Testis (tissue), 2 donors: ENCODE measurements at regions not wholly inside any gene's neighbourhood (a gene's known extent, or its start where the extent isn't known, plus 50 kb on each side); places are given as distances from the start of the nearest gene placed in this dataset.

Source experiments
- DNase-seq: peaks from one replicate; pipeline ENCODE4 v3.0.0-alpha.2; 2019
- H3K27ac ChIP-seq, 2 donors: fragments of 200-600 bp; sonication (generic); one replicate each; pipeline ENCODE4 v1.5.1; 2019
- H3K27me3 ChIP-seq: fragments of 200-600 bp; sonication (generic); one replicate; pipeline ENCODE4 v1.5.1; 2019
- H3K36me3 ChIP-seq: fragments of 200-600 bp; sonication (generic); one replicate; pipeline ENCODE4 v1.5.1; 2017; ENCODE audit warnings: low read depth; ENCODE audit errors: missing control alignments
- H3K4me1 ChIP-seq: fragments of 200-600 bp; sonication (generic); one replicate; pipeline ENCODE4 v1.5.1; 2019
- H3K4me3 ChIP-seq, 2 donors: fragments of 200-600 bp; sonication (generic); one replicate each; pipeline ENCODE4 v1.5.1; 2017 to 2019
- H3K9me3 ChIP-seq: fragments of 200-600 bp; sonication (generic); one replicate; pipeline ENCODE4 v1.5.1; 2017
- POLR2A ChIP-seq: fragments of 450-650 bp; IDR thresholded peaks from one replicate; pipeline ENCODE4 v1.6.1; 2017; ENCODE audit warnings: antibody characterized with exemption, mild to moderate bottlenecking, moderate library complexity
- WGBS, 2 donors: methylation state at CpG; one replicate each; pipeline ENCODE4 v1.1.5; 2018; 5-methylcytosine and 5-hydroxymethylcytosine counted together
- intact Hi-C: fragments of 100-400 bp; cut with DNase I; formaldehyde crosslinking; loops from one replicate; pipeline ENCODE4 v1.15.1; 2023; ENCODE audit warnings: low total_unique reads
- TF ChIP-seq, protein P1 (sequence below), 3 experiments: fragments of 450-650 bp in 2 of 3; fragments of 200-600 bp in 1 of 3; sonication (generic) in 1 of 3; IDR thresholded peaks; one replicate each; pipeline ENCODE4 v1.5.1; 2016 to 2019; ENCODE audit warnings: antibody characterized with exemption in 3 of 3, mild to moderate bottlenecking in 2 of 3, moderate library complexity in 1 of 3

DNA sequence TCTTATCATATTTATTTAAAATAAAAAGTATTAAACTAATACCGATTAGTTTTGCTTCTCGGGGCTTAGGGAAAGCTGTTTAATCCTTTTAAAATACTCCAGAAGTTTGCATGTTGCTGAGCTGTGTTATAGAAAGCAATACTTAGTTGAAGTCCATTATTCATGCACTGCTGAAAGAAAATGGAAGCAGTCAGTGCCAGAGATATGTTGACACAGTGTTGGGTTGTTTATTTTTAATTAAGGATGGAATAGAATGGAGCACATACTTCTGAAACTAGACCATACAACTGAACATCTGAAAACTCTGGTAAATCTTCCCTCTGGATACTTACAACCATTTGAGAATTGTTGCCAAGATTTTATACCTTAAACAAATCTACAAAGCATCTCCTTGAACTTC lies 282.7 kb upstream of the CCDC179 start:
- DNase-seq: no peak
- no peaks in the 10 kb centered on the region for H3K9me3 ChIP-seq
- H3K27ac ChIP-seq: no peak overlapping the region
- TF ChIP-seq POLR2A: no peak
- TF ChIP-seq, protein P1, sequence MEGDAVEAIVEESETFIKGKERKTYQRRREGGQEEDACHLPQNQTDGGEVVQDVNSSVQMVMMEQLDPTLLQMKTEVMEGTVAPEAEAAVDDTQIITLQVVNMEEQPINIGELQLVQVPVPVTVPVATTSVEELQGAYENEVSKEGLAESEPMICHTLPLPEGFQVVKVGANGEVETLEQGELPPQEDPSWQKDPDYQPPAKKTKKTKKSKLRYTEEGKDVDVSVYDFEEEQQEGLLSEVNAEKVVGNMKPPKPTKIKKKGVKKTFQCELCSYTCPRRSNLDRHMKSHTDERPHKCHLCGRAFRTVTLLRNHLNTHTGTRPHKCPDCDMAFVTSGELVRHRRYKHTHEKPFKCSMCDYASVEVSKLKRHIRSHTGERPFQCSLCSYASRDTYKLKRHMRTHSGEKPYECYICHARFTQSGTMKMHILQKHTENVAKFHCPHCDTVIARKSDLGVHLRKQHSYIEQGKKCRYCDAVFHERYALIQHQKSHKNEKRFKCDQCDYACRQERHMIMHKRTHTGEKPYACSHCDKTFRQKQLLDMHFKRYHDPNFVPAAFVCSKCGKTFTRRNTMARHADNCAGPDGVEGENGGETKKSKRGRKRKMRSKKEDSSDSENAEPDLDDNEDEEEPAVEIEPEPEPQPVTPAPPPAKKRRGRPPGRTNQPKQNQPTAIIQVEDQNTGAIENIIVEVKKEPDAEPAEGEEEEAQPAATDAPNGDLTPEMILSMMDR (IDR thresholded peaks at IDR 0.05): no peak
- no peaks in the 10 kb centered on the region for H3K27me3 ChIP-seq
- 87 to 90% methylated on average over 2 of the region's 2 CpGs for WGBS, 2 donors
- H3K36me3 ChIP-seq: no peaks in the 10 kb centered on the region
- H3K4me1 ChIP-seq: no peaks in the 10 kb centered on the region
- H3K4me3 ChIP-seq: no peak overlapping the region
- intact Hi-C loops: no loop called here

DNA sequence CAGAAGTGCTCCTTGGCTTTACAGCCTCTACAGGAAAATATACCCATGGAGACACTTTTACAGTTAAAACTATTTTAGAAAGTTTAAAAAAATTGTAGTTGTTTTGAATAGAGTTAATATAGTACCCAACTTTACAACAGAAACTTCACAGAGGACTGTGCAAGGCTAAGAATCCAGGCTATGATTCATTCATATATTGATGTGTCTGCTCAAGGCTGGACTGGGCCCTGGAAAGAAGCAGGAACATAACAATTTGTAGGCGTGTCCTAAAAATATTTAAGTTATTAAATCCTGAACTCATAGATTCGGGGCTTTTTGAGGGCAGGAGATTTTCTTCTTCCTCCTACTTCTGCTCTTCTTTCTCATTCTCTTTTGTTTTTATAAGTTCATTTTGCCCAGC lies 291.5 kb upstream of the CCDC179 start:
- no peak for TF ChIP-seq POLR2A
- TF ChIP-seq, protein P1 (IDR thresholded peaks at IDR 0.05): no peak
- WGBS, 2 donors: 81 to 83% methylated on average over 2 of the region's 2 CpGs

DNA sequence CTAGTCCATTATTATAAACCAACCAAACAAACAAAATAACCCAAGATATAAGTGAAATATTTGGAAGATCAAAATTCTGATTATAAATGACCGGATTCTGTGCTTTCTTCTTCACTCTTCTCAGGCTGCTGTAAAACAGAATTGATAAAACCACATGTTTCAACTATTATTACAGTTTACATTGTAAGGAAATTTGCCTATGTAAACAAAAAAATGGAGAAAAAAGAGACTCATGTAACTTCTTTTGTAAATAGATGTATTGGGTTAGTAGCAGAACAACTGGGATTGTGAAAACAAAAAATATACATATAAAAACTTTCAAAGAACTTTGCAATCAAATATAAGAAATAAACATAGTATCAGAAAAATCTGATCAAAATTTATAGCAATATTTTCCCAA lies 295.2 kb upstream of the CCDC179 start:
- intact Hi-C loops: no loop called here
- no peak for DNase-seq

More for the DNA sequence above, 291.5 kb upstream of the CCDC179 start:
- no peak for DNase-seq
- Histone ChIP-seq H3K4me1 (no peaks in the 10 kb centered on the region), H3K27ac (no peak overlapping the region), H3K27me3 (no peaks in the 10 kb centered on the region), H3K9me3 (no peaks in the 10 kb centered on the region), H3K36me3 (no peaks in the 10 kb centered on the region), H3K4me3 (no peak overlapping the region)
- intact Hi-C loops: no loop called here

DNA sequence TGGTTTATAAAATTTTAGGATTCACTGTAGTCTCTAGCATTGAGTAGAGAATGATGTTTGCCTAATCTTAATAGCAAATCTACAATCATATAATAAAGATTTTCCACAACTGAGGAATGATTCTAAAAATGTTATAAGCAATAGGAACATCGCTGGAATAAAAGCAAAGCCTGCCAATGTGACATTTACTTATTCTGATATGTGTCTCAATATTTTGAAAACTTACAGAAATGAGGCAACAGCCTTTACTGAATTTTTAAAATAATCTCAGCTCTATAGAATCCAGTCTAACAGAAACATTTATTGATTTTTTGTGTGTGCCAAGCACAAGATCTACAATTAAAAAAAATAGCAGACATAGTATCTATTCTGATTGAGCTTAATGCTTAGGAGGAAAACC lies 303.7 kb upstream of the CCDC179 start:
- 94 to 95% methylated on average over 1 of the region's 1 CpG for WGBS, 2 donors
- intact Hi-C loops: no loop called here

More for the DNA sequence above, 295.2 kb upstream of the CCDC179 start:
- H3K4me3 ChIP-seq: no peak overlapping the region
- no peaks in the 10 kb centered on the region for H3K4me1 ChIP-seq
- TF ChIP-seq, protein P1 (IDR thresholded peaks at IDR 0.05): no peak
- no peak for TF ChIP-seq POLR2A
- no peaks in the 10 kb centered on the region for H3K36me3 ChIP-seq
- WGBS, 2 donors: 96 to 100% methylated on average over 1 of the region's 1 CpG
- H3K27me3 ChIP-seq: no peaks in the 10 kb centered on the region
- no peak overlapping the region for H3K27ac ChIP-seq
- H3K9me3 ChIP-seq: no peaks in the 10 kb centered on the region

DNA sequence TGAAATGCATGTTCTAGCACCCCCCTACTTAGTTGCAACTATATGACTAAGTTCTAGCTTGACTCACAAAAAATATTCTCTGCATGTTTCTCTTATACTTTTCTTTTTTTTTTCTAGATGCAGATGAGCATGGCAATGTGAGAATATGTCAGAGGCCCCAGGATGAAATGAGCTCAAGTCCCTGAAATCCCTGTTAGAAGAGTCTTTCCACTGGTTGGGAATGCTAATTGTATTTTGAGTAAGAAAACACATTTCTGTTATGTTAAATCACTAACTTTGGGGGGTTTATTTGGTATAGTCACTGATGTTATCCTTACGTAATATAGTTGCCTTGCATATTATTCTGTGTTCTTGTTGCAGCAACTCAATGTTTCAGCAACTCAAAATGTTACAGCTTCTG lies 306.1 kb upstream of the CCDC179 start:
- H3K27ac ChIP-seq: no peak overlapping the region
- H3K4me1 ChIP-seq: no peaks in the 10 kb centered on the region
- no peaks in the 10 kb centered on the region for H3K36me3 ChIP-seq
- no peak overlapping the region for H3K4me3 ChIP-seq
- TF ChIP-seq, protein P1 (IDR thresholded peaks at IDR 0.05): no peak
- no peak for TF ChIP-seq POLR2A
- intact Hi-C loops: no loop called here
- no peak for DNase-seq
- no peaks in the 10 kb centered on the region for H3K27me3 ChIP-seq
- H3K9me3 ChIP-seq: no peaks in the 10 kb centered on the region
- WGBS, 2 donors: 97 to 100% methylated on average over 1 of the region's 1 CpG

More for the DNA sequence above, 303.7 kb upstream of the CCDC179 start:
- Histone ChIP-seq H3K27ac (no peak overlapping the region), H3K27me3 (no peaks in the 10 kb centered on the region), H3K4me3 (no peak overlapping the region), H3K36me3 (no peaks in the 10 kb centered on the region), H3K4me1 (no peaks in the 10 kb centered on the region), H3K9me3 (no peaks in the 10 kb centered on the region)
- TF ChIP-seq, protein P1 (IDR thresholded peaks at IDR 0.05): no peak
- no peak for DNase-seq
